ENCODE measurements at regions not wholly inside any gene's neighbourhood (a gene's known extent, or its start where the extent isn't known, plus 50 kb on each side); places are given as distances from the start of the nearest gene placed in this dataset.
A peak's percentile ranks its signal among the peaks of the same experiment; 100 is the strongest.

GRCh38 chr20:24049081-24049480, 60.5 kb upstream of the GGTLC1 start:
- no peak for DNase-seq

- no peak for DNase-seq
These were observed 59.5 kb upstream of the GGTLC1 start for GRCh38 chr20:24048024-24048611.

- no peak for DNase-seq
These were observed 58.3 kb upstream of the GGTLC1 start for GRCh38 chr20:24046888-24047287.

- DNase-seq: peak in 1 of 2 donors; percentile 14
These were observed 57.2 kb upstream of the GGTLC1 start for GRCh38 chr20:24045621-24046318.

- DNase-seq: no peak
These were observed 54.7 kb upstream of the GGTLC1 start for GRCh38 chr20:24043294-24043693.

- DNase-seq: no peak
These were observed 54.1 kb upstream of the GGTLC1 start for GRCh38 chr20:24042646-24043045.

GRCh38 chr20:24040896-24041459, 52.4 kb upstream of the GGTLC1 start:
- DNase-seq: no peak

GRCh38 chr20:24039196-24039595, 50.6 kb upstream of the GGTLC1 start:
- DNase-seq: no peak
